NCI-H748 (cell line): ENCODE measurements at regions not wholly inside any gene's neighbourhood (a gene's known extent, or its start where the extent isn't known, plus 50 kb on each side); places are given as distances from the start of the nearest gene placed in this dataset.

Experiments
- DNase-seq: peaks from one replicate; lab custom pipeline; 2025; ENCODE audit not compliant: unreplicated experiment; lab: John Stamatoyannopoulos, UW

DNA sequence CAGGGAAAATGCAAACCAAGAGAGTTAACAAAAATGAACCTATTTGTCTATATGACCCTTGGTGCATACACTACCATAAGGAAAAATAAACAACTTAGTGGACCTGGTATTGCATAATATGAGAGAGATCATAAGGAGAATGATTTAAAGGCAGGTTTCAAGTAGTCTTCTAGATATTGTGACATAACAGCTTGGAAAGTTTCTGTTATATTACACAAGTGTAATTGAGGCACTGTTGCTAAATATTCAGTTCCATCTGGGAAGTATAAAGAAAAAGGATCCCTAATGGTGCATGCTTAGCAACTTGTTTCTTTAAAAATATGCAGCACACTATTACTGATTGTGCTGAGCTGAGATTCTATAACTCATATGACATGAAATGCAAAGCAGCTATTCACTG is 252.2 kb upstream of the SPHKAP start:
- no peak for DNase-seq

DNA sequence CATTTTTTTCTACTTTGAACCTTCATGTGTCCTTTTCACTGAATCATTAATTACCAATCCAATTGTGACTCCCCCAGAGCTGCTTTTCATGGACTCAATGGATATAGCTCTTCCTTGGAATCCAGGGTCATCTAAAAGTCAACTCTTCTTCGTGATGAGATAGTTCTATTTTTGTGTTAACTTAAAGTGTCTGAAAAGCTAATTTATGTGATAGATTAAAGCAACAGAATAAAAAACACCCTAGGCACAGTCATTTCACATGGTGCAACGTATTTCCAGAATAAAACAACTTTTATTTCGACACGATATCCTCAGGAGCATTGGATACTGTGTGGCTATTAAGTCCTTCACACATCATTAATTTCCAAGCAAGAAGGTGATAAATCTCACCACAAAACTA is 250.6 kb upstream of the SPHKAP start:
- no peak for DNase-seq

DNA sequence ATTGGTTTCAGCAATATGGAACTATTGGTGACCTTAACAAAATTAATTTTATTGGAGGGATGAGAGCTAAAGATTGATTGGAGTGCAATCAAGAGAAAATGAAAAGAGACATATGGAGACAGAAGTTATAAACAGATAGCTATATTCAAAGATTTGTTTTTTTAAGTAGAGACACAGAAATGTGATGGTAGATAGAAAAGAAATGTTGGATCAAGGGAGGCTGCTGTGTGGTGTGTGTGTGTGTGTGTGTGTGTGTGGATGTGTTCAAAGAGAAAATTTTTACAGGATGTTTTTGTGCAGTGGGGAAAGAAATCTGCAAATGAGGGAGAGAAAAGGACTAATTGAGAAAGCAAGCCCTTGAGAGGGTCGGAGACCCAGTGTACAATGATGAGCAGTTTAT is 249.5 kb upstream of the SPHKAP start:
- no peak for DNase-seq

DNA sequence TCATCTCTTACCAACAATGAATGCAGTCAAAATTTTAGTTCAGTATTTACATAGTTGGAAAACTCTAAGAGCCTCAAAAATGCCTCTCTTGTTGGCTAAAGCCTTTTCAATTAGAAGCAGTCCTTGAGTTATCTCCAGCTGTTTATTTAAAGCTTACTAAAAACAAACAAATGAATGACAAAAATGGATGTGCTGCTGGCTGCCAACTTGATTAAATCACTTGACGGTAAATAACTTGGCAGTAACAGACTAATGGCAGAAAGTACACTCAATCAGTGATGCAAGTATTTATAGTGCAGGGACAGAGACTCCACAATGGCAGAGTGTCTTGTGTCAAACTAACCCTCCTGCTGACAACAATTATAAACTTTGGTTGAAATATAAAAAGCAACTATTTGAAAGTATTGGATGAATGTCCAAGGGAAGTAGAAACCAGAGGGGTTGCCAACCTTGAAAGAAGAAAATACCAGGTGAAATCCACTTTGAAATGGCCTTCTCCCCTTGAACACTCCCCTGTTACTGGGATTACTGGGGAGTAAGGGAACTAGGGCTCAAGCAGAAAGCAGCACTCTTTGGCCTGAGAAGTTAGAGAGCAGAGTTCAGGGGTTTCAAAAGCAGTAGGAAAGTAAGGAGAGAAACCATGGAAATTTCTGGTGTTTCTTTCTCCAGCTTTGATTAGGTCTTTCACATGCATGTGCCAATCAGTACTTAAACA is 245.2 kb upstream of the SPHKAP start:
- peak; percentile 3 for DNase-seq

DNA sequence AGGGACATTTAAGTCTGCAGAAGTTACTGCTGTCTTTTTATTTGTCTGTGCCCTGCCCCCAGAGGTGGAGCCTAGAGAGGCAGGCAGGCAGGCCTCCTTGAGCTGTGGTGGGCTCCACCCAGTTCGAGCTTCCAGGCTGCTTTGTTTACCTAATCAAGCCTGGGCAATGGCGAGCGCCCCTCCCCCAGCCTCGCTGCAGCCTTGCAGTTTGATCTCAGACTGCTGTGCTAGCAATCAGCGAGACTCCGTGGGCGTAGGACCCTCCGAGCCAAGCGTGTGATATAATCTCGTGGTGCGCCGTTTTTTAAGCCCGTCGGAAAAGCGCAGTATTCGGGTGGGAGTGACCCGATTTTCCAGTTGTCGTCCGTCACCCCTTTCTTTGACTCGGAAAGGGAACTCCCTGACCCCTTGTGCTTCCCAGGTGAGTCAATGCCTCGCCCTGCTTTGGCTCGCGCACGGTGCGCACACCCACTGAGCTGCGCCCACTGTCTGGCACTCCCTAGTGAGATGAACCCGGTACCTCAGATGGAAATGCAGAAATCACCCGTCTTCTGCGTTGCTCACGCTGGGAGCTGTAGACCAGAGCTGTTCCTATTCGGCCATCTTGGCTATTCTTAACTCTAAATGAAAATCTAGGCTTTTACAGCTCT is 244.0 kb upstream of the SPHKAP start:
- peak; percentile 11 for DNase-seq

- DNase-seq, result no peak
Observed at GRCh38 chr2:228417956-228418355, 236.5 kb upstream of the SPHKAP start.

GRCh38 chr2:228417526-228417925 is 236.0 kb upstream of the SPHKAP start:
- no peak for DNase-seq

DNA sequence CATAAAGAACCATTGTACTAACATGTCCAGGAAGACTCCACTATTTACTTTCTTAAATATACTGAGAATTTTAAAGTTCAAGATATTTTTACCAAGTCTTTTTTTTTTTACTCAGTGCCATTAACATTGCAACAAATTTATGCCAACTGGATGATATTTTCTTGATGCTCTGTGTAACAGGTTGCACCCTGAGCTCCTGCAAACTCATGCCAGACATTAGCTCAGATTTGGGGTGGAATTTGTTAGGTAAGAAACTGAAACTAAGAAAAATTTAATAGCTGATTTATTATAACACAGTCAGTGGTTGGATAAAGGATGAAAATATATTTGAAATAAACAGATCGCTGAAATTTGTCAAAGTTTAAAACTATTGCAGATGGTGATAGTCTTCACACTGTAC is 228.6 kb upstream of the SPHKAP start:
- no peak for DNase-seq

- no peak for DNase-seq
Observed at GRCh38 chr2:228409493-228409892, 228.0 kb upstream of the SPHKAP start.

GRCh38 chr2:228408529-228409227 is 227.2 kb upstream of the SPHKAP start:
- DNase-seq, result no peak

- no peak for DNase-seq
Observed at GRCh38 chr2:228407821-228408220, 226.3 kb upstream of the SPHKAP start.

DNA sequence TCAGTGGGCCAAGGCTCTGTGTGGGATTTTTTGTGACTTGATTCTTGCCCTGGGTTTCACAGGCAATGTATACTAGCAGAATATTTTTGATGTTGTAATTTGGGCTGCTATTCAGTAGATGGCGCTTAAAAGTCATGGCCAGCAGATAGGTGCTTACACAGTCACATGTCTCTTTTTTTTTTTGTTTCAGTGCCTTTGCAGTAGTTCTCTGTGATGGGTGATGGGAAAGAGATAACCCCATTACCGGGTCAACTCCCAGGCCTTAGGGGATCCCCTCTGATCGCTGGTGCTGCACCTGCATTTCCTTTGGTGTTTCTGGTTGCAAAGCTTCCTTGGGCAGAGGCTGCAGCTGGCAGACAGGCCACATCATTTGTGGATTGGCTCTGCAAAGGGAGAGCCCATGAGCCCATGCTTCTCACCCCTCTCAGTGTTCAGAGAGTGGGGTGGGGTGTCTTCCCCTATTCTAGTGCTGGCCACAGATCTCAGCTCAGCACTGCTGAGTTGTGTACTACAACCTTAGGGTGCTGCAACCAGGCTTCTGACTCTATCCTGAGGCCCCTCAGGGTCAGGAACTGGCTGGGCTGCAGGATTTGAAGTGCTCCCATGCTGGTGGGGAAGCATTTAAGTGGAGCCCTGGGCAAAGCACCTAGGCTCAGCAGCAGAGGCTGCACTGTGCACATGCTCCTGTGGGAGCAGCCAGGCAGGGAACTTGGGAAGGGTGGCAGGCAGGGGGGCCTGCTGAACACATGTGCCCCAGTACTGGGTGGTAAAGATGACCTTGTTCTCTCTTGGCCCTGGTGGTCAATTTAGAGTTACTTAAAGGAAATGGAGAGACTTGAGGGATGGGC is 219.8 kb upstream of the SPHKAP start:
- DNase-seq, result no peak

DNA sequence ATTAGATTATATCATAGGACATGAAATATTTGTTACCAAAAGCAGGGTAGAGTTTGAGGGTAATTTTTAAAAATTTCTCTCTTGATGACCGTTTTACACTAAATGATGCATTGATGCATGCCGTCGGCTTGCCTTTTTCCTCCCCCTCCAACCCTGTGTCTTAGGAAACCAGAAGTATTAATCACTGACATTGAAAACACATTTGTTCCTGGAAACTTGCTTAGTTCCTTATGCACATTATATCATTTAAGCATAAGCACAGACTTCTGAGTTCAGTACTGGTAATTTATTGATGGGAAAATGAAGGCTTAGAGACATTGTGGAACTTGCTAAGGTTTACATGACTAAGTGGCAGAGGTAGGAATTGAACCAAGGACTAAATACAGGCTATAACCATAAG is 206.3 kb upstream of the SPHKAP start:
- no peak for DNase-seq

DNA sequence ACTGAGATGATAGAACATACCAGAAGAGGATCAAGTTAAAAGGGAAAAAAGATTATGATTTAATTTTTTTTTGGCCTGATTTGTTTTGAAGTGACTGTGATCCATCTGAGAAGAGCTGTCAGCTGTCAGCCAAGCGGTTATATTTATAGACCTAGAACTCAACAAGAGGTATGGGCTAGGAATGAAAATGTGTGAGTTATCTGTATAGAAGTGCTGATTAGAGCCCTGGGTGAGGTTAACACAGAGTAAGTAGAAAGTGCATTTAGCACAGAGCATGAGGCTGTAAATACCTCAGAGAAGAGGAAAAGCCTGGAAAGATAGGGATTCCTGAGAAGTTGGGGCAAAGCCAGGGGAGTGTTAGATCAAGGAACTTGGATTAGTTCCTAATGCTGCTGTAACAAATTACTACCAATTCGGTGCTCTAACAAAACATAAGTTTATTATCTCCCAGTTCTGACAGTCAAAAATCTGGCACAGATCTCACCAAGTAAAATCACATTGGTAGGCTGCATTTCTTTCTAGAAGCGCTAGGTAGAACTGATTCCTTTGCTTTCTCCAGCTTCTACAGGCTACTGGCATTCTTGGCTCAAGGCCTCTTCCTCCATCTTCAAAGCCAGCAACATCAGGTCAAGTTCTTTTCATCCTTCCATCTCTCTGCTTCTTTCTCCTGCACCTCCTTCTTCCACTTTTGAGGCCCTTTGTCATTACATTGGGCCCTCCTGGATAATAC is 197.4 kb upstream of the SPHKAP start:
- no peak for DNase-seq

- no peak for DNase-seq
Observed at GRCh38 chr2:228378233-228378632, 196.7 kb upstream of the SPHKAP start.

GRCh38 chr2:228377533-228377932 is 196.0 kb upstream of the SPHKAP start:
- peak; percentile 4 for DNase-seq

DNA sequence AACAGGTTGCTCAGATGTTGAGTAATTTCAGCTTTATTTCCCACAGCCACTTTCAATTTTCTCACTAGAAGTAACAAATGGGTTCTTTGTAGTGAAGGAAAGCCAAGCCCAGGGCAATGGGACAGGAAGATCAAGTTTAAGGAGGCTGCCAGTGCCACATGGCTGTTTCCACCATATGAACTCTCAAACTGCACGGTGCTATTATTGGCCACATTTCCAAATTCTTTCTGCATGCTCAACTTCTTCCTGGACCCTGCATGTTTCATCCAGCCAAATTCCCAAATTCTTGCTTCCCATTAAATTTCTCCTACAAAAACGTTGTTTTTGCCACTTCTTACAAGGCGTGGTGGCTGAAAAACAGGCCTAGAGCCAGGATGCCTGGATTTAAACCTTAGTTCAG is 193.3 kb upstream of the SPHKAP start:
- DNase-seq, result no peak

- no peak for DNase-seq
Observed at GRCh38 chr2:228373191-228373590, 191.7 kb upstream of the SPHKAP start.

DNA sequence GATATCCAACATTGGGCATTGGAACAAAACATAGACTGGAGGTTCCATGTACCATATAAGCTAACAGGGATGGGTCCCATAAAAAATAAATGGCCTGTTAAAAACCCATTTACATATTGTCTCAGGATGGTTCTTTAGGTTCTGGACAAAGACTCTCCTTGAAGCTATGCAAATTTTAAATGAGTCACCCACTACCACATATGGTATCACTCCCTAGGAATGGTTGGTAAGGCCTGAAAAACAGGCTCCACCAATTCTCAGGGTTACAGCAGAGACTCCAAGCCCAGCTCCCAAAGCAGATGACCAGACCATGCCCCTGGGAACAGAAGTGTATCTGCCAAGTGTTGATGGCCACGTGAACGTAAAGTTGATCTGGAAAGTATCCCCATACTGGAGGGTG is 190.7 kb upstream of the SPHKAP start:
- no peak for DNase-seq

DNA sequence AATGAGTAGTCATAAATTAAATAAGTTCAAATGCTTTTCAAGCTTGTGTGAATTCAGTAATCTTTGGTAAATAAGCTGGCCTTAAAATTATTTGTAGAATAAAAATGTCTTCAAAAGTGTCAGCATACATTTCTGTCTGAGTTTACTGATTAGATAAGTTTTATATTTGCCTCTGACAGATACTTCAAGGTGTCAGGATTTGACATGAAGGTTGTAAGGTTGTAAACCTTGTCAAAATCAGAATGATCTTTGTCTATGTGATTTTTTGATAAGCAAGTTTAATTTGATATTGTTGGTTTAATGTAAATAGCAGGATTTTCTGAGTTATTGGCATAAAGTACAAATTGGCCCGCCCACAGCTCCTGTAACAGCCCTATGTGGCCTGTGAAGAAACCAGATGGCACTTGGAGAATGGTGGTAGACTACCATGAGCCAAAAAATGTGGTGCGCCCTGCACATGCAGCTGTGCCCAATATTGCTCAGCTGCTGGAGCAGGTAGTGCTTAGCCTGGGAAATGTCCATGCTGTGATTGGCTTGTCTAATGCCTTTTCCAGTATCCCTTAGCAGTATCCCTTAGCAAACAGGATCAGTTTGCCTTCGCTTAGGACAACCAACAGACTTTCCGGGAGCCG is 188.0 kb upstream of the SPHKAP start:
- DNase-seq, result no peak
